GM23338 (cell line): ENCODE measurements at regions not wholly inside any gene's neighbourhood (a gene's known extent, or its start where the extent isn't known, plus 50 kb on each side); places are given as distances from the start of the nearest gene placed in this dataset.

ENCODE experiments used
- CTCF ChIP-seq, 2 experiments: fragments of 200-600 bp in 1 of 2; sonication (generic) in 1 of 2; conservative IDR thresholded peaks; 2 replicates each; pipeline versions ENCODE4 v1.5.1 to v1.6.1; 2016 to 2017; ENCODE audit warnings: antibody characterized with exemption in 2 of 2, low read depth in 2 of 2, mild to moderate bottlenecking in 2 of 2, moderate library complexity in 1 of 2
- ETS1 ChIP-seq: IDR thresholded peaks from 2 replicates; pipeline ENCODE4 v1.6.1; 2016; ENCODE audit warnings: antibody characterized with exemption
- POLR2AphosphoS5 ChIP-seq: IDR thresholded peaks from 2 replicates; pipeline ENCODE4 v1.6.1; 2016; ENCODE audit warnings: antibody characterized with exemption, low read depth
- REST ChIP-seq: IDR thresholded peaks from one replicate; pipeline ENCODE4 v1.6.1; 2018; ENCODE audit warnings: antibody characterized with exemption; ENCODE audit not compliant: unreplicated experiment
- STAT1 ChIP-seq: IDR thresholded peaks from one replicate; pipeline ENCODE4 v1.6.1; 2016; ENCODE audit warnings: antibody characterized with exemption; ENCODE audit not compliant: unreplicated experiment

GRCh38 chr12:28759333-28759732 lies 389.7 kb upstream of the FAR2 start:
- TF ChIP-seq CTCF (conservative IDR thresholded peaks at IDR 0.05; ENCODE audit: low read depth in 2 of 2): no peak
- TF ChIP-seq REST: no peak
- no peak for TF ChIP-seq ETS1
- TF ChIP-seq POLR2AphosphoS5: 0 out of 2 replicates have a peak, but pooled peaks have one; percentile 32
- no peak for TF ChIP-seq STAT1
